Lower leg skin (tissue), 3 donors: ENCODE measurements at regions not wholly inside any gene's neighbourhood (a gene's known extent, or its start where the extent isn't known, plus 50 kb on each side); places are given as distances from the start of the nearest gene placed in this dataset.

Source experiments
- CTCF ChIP-seq, 3 donors: fragments of 450-650 bp; IDR thresholded peaks; one replicate each; pipeline ENCODE4 v1.5.1; 2016; ENCODE audit warnings: antibody characterized with exemption in 3 of 3, mild to moderate bottlenecking in 3 of 3, moderate library complexity in 2 of 3
- POLR2A ChIP-seq, 2 donors: fragments of 450-650 bp; IDR thresholded peaks; one replicate each; pipeline ENCODE4 v1.6.1; 2016 to 2017; ENCODE audit warnings: antibody characterized with exemption in 2 of 2, mild to moderate bottlenecking in 1 of 2, moderate library complexity in 1 of 2

DNA sequence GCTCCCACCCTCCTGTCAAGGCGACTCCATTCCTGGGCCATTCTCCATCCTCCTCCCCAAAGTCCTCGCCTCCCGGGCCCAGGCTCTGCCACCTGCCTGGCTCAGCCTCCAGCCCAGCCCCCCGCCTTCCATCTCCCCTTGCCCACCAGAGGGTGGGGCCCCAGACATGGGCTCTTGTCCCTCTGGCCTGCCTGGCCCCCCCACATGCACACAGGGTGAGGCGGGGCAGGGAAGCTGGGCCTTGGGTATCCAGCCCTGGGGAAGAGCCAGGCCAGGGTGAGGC lies 95.2 kb downstream of the YTHDF1 start:
- TF ChIP-seq CTCF (IDR thresholded peaks at IDR 0.05) (no peak), POLR2A (IDR thresholded peaks at IDR 0.05) (no peak)
